ENCODE measurements at regions not wholly inside any gene's neighbourhood (a gene's known extent, or its start where the extent isn't known, plus 50 kb on each side); places are given as distances from the start of the nearest gene placed in this dataset.
"Not testable (repeated sequence)": the region's sequence is repeated elsewhere in the genome, so short reads cannot be mapped to it uniquely, and the experiment has no call there.

DNA sequence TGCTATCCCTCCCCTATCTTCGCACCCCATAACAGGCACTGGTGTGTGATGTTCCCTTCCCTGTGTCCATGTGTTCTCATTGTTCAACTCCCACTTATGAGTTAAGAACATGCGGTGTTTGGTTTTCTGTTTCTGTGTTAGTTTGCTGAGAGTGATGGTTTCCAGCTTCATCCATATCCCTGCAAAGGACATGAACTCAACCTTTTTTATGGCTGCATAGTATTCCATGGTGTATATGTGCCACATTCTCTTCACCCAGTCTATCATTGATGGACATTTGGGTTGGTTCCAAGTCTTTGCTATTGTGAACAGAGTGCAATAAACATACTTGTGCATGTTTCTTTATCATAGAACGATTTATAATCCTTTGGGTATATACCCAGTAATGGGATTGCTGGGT is 84.7 kb upstream of the GATB start:
- not testable (repeated sequence) for TF ChIP-seq PAX5 (IDR thresholded peaks at IDR 0.05; ENCODE audit: insufficient read depth, low read length, severe bottlenecking); POLR2A (IDR thresholded peaks at IDR 0.05; ENCODE audit: low read depth, low read length); POLR2AphosphoS5 (IDR thresholded peaks at IDR 0.05; ENCODE audit: low read depth, low read length)

Data from GM12891 (cell line).